Mesenchymal stem cell (in vitro differentiated cells and primary cell): ENCODE measurements at regions not wholly inside any gene's neighbourhood (a gene's known extent, or its start where the extent isn't known, plus 50 kb on each side); places are given as distances from the start of the nearest gene placed in this dataset.

ENCODE experiments used
- DNase-seq: peaks from one replicate; pipeline ENCODE4 v3.0.0-alpha.2; 2013
- H2AFZ ChIP-seq: one replicate; pipeline ENCODE4 v1.6.1; 2013; ENCODE audit warnings: low read depth, mild to moderate bottlenecking, control low read depth, inconsistent platforms, low read length, moderate library complexity
- H2AK5ac ChIP-seq: 2 replicates; pipeline ENCODE4 v1.6.1; 2013; ENCODE audit warnings: low read length, moderate library complexity, mild to moderate bottlenecking, inconsistent platforms; ENCODE audit not compliant: severe bottlenecking
- H2BK120ac ChIP-seq: one replicate; pipeline ENCODE4 v1.6.1; 2013; ENCODE audit warnings: low read depth, mild to moderate bottlenecking, inconsistent platforms, low read length, moderate library complexity
- H2BK12ac ChIP-seq, 2 experiments: one replicate each; pipeline ENCODE4 v1.6.1; 2013; ENCODE audit warnings: inconsistent platforms in 2 of 2, low read length in 2 of 2, mild to moderate bottlenecking in 2 of 2, moderate library complexity in 2 of 2, control low read depth in 1 of 2
- H2BK15ac ChIP-seq: one replicate; pipeline ENCODE4 v1.6.1; 2013; ENCODE audit warnings: mild to moderate bottlenecking, low read depth, inconsistent platforms; ENCODE audit not compliant: poor library complexity, severe bottlenecking
- H2BK5ac ChIP-seq: 2 replicates; pipeline ENCODE4 v1.6.1; 2013; ENCODE audit warnings: low read depth, mild to moderate bottlenecking, low read length, control low read depth, inconsistent platforms; ENCODE audit not compliant: poor library complexity, severe bottlenecking
- H3K14ac ChIP-seq, 2 experiments: one replicate each; pipeline ENCODE4 v1.6.1; 2013; ENCODE audit warnings: inconsistent platforms in 2 of 2, low read length in 2 of 2, control low read depth in 1 of 2, mild to moderate bottlenecking in 1 of 2, moderate library complexity in 1 of 2
- H3K18ac ChIP-seq, 2 experiments: one replicate each; pipeline ENCODE4 v1.6.1; 2013; ENCODE audit warnings: inconsistent platforms in 2 of 2, low read length in 2 of 2, control low read depth in 1 of 2, low read depth in 1 of 2, mild to moderate bottlenecking in 1 of 2
- H3K23ac ChIP-seq, 2 experiments: one replicate each; pipeline ENCODE4 v1.6.1; 2013; ENCODE audit warnings: inconsistent platforms in 2 of 2, low read length in 2 of 2, mild to moderate bottlenecking in 2 of 2, moderate library complexity in 2 of 2, control low read depth in 1 of 2
- H3K27ac ChIP-seq: 2 replicates; pipeline ENCODE4 v1.5.1; 2013; ENCODE audit warnings: mild to moderate bottlenecking, moderate library complexity, low read length, control low read depth, inconsistent platforms; ENCODE audit not compliant: poor library complexity, severe bottlenecking
- H3K27me3 ChIP-seq, 2 experiments: 2 replicates each; pipeline versions ENCODE4 v1.6.1 to v1.7.0; 2013; ENCODE audit warnings: low read length in 2 of 2, mild to moderate bottlenecking in 2 of 2, moderate library complexity in 2 of 2, control low read depth in 1 of 2, inconsistent platforms in 1 of 2; ENCODE audit not compliant: control insufficient read depth in 1 of 2, insufficient read depth in 1 of 2
- H3K36me3 ChIP-seq, 2 experiments: 2 replicates each; pipeline versions ENCODE4 v1.6.1 to v1.7.0; 2013; ENCODE audit warnings: low read length in 2 of 2, control low read depth in 1 of 2, inconsistent platforms in 1 of 2, low read depth in 1 of 2, mild to moderate bottlenecking in 1 of 2; ENCODE audit not compliant: insufficient read depth in 2 of 2, control insufficient read depth in 1 of 2
- H3K4ac ChIP-seq, 2 experiments: one replicate each; pipeline ENCODE4 v1.6.1; 2013; ENCODE audit warnings: inconsistent platforms in 2 of 2, low read length in 2 of 2, mild to moderate bottlenecking in 2 of 2, moderate library complexity in 2 of 2, control low read depth in 1 of 2, low read depth in 1 of 2
- H3K4me1 ChIP-seq: 2 replicates; pipeline ENCODE4 v1.6.1; 2013; ENCODE audit warnings: low read depth, low read length, control low read depth; ENCODE audit not compliant: control insufficient read depth, insufficient read depth
- H3K4me2 ChIP-seq: 2 replicates; pipeline ENCODE4 v1.6.1; 2013; ENCODE audit warnings: low read length, mild to moderate bottlenecking, inconsistent platforms; ENCODE audit not compliant: poor library complexity, severe bottlenecking
- H3K4me3 ChIP-seq, 2 experiments: 2 replicates each; pipeline versions ENCODE4 v1.5.1 to v1.7.0; 2013; ENCODE audit warnings: low read length in 2 of 2, mild to moderate bottlenecking in 2 of 2, control low read depth in 1 of 2, low read depth in 1 of 2; ENCODE audit not compliant: insufficient read depth in 1 of 2
- H3K79me1 ChIP-seq: replicated peaks from 2 replicates; pipeline ENCODE4 v1.6.1; 2013; ENCODE audit warnings: mild to moderate bottlenecking, control low read depth, low read length, inconsistent platforms; ENCODE audit not compliant: poor library complexity, severe bottlenecking
- H3K9ac ChIP-seq: 2 replicates; pipeline ENCODE4 v1.7.0; 2013; ENCODE audit warnings: mild to moderate bottlenecking, low read length, moderate library complexity
- H3K9me3 ChIP-seq: 2 replicates; pipeline ENCODE4 v1.7.0; 2013; ENCODE audit warnings: mild to moderate bottlenecking, low read length; ENCODE audit not compliant: control insufficient read depth
- H4K8ac ChIP-seq: one replicate; pipeline ENCODE4 v1.6.1; 2013; ENCODE audit warnings: inconsistent platforms, mild to moderate bottlenecking, low read length, moderate library complexity
- H4K91ac ChIP-seq: one replicate; pipeline ENCODE4 v1.6.1; 2013; ENCODE audit warnings: mild to moderate bottlenecking, low read length, inconsistent platforms
- WGBS: methylation state at CpG from one replicate; pipeline ENCODE4 v1.1.7; 2013; ENCODE audit warnings: mixed read lengths; 5-methylcytosine and 5-hydroxymethylcytosine counted together

DNA sequence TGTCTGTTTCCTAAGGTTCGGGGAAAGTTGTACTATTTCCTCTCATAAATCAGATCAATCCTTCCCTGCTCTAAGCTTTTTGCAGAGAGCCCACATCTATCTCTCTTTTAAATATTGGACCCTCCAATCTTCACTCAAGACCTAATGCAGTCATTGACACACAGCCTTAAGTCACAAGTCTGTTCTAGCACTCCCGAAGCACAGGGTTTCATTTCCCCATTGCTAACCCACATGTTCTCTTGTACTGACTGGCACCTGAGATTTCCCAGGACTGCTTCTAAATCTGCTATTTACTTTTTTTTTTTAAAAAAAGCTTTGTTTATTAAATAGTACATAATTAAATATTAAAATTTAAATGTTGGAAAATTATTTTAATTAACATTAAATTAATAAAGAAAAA lies 674.7 kb downstream of the TBC1D22A start:
- Histone ChIP-seq H2AK5ac (no peak overlapping the region), H3K36me3 (no peaks in the 10 kb centered on the region), H3K79me1 (no peaks in the 10 kb centered on the region), H3K9me3 (peaks cover 26% of the 10 kb centered on the region), H3K4me2 (no peak overlapping the region), H3K18ac (no peak overlapping the region), H2BK120ac (no peak overlapping the region), H4K91ac (no peak overlapping the region), H2BK12ac (no peak overlapping the region), H2AFZ (no peak overlapping the region), H3K4me1 (no peaks in the 10 kb centered on the region), H3K9ac (no peak overlapping the region), H3K23ac (no peak overlapping the region), H3K4ac (no peak overlapping the region), H3K14ac (no peak overlapping the region), H3K4me3 (no peak overlapping the region), H2BK15ac (no peak overlapping the region), H3K27me3 (no peaks in the 10 kb centered on the region), H2BK5ac (no peak overlapping the region), H3K27ac (no peak overlapping the region), H4K8ac (no peak overlapping the region)
- no peak for DNase-seq
- WGBS: 88% methylated on average over 2 of the region's 2 CpGs

DNA sequence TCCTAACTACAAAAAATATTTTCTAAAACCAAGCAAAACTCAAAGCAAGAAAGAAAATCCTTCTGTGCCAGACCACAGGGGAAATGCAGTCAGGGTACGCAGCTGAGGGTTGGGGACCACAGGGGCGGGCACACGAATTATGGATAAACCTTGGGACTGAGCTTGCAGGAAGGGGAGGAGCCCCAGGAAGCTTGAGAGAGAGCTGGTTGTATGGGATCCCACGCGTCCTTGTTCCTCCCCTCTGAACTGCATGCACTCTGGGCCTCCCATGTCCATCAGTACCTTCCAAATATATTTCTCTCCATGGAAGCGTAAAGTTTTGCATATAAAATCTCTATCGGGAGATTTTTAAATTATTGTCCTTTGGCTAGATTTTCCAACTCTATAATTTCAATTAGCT lies 673.4 kb downstream of the TBC1D22A start:
- no peaks in the 10 kb centered on the region for H3K27me3 ChIP-seq
- H4K8ac ChIP-seq: no peak overlapping the region
- H2BK15ac ChIP-seq: no peak overlapping the region
- H2AK5ac ChIP-seq: no peak overlapping the region
- H3K4me2 ChIP-seq: no peak overlapping the region
- no peak for DNase-seq
- no peaks in the 10 kb centered on the region for H3K79me1 ChIP-seq
- no peak overlapping the region for H3K4ac ChIP-seq
- no peak overlapping the region for H3K27ac ChIP-seq
- WGBS: 67% methylated on average over 5 of the region's 7 CpGs
- H2BK120ac ChIP-seq: no peak overlapping the region
- no peak overlapping the region for H3K9ac ChIP-seq
- H3K4me3 ChIP-seq: no peak overlapping the region
- no peaks in the 10 kb centered on the region for H3K4me1 ChIP-seq
- H4K91ac ChIP-seq: no peak overlapping the region
- no peak overlapping the region for H2AFZ ChIP-seq
- H3K14ac ChIP-seq: no peak overlapping the region
- H3K36me3 ChIP-seq: no peaks in the 10 kb centered on the region
- H3K9me3 ChIP-seq: peaks cover 22% of the 10 kb centered on the region
- H2BK12ac ChIP-seq: no peak overlapping the region
- no peak overlapping the region for H3K23ac ChIP-seq
- H2BK5ac ChIP-seq: no peak overlapping the region
- H3K18ac ChIP-seq: no peak overlapping the region

DNA sequence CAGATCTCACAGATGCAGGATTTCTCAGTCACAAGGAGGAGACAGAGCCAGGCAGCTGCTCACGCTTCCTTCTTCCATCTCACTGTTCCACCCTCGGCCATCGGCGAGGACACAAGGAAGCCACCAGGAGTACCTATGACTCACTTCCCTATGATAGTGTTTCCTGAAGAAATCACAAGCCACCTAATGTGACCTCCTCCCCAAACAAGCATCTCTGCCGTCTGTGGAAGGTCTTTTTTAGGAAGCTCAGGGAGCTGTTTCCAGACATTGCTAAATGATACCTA lies 672.7 kb downstream of the TBC1D22A start:
- H4K8ac ChIP-seq: no peak overlapping the region
- no peak overlapping the region for H3K18ac ChIP-seq
- H2BK15ac ChIP-seq: no peak overlapping the region
- no peak overlapping the region for H2AK5ac ChIP-seq
- H2BK5ac ChIP-seq: no peak overlapping the region
- no peak overlapping the region for H3K27ac ChIP-seq
- H3K4me3 ChIP-seq: no peak overlapping the region
- no peak for DNase-seq
- no peak overlapping the region for H3K9ac ChIP-seq
- peaks cover 27% of the 10 kb centered on the region for H3K9me3 ChIP-seq
- no peak overlapping the region for H3K14ac ChIP-seq
- H2AFZ ChIP-seq: no peak overlapping the region
- H4K91ac ChIP-seq: no peak overlapping the region
- no peaks in the 10 kb centered on the region for H3K79me1 ChIP-seq
- H3K4me1 ChIP-seq: no peaks in the 10 kb centered on the region
- no peak overlapping the region for H3K4ac ChIP-seq
- WGBS: 73% methylated on average over 5 of the region's 5 CpGs
- no peak overlapping the region for H2BK120ac ChIP-seq
- H3K23ac ChIP-seq: no peak overlapping the region
- H2BK12ac ChIP-seq: no peak overlapping the region
- no peak overlapping the region for H3K4me2 ChIP-seq
- no peaks in the 10 kb centered on the region for H3K36me3 ChIP-seq
- H3K27me3 ChIP-seq: no peaks in the 10 kb centered on the region

DNA sequence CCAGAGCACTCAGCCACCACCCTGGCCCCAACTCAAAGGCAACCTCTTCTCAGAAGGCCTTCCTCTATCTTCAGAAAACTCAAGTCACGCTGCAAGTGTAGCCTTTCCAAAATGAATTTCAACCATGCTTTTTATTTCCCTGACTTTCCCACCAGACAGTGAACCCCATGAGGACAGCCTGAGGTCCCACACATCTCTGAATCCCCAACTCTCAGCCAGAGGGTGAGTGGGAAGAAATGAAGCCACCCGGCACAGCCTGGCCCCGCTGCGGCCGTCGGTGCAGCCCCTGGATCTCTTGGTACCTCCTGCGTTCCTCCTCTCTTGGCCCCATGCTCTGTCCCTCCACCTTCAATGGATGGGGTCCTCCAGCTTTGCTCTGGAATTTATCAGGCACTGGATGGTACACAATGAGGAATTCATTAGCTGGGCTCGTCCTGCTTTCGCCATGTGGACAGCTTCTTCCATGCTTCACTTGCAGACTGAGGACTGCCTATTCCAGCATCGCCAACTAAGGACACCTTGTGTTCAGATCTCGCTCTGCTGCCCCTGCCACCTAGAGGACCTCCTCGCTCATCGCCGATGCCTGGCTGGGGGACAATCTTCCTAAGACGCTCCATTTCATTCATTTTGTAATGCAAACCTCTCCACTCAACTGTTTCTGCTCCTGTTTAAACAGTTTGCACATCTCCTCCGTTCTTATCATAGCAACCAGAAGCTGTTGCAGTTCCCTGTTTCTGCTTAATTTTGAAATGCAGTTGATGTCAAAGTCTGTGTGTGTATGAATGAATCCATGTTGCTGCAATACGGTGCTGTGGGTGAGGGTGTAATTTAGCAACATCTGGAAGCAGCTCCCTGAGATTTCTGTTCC lies 672.1 kb downstream of the TBC1D22A start:
- no peak for DNase-seq
- Histone ChIP-seq H2BK12ac (no peak overlapping the region), H3K36me3 (no peaks in the 10 kb centered on the region), H3K79me1 (no peaks in the 10 kb centered on the region), H4K8ac (no peak overlapping the region), H3K27me3 (no peaks in the 10 kb centered on the region), H3K4me3 (no peak overlapping the region), H3K14ac (no peak overlapping the region), H3K23ac (no peak overlapping the region), H2AK5ac (no peak overlapping the region), H2AFZ (no peak overlapping the region), H2BK15ac (no peak overlapping the region), H3K27ac (no peak overlapping the region), H3K4me2 (no peak overlapping the region), H2BK5ac (no peak overlapping the region), H3K9me3 (peaks cover 30% of the 10 kb centered on the region), H3K4me1 (no peaks in the 10 kb centered on the region), H3K9ac (no peak overlapping the region), H3K4ac (no peak overlapping the region), H4K91ac (no peak overlapping the region), H3K18ac (no peak overlapping the region), H2BK120ac (no peak overlapping the region)
- WGBS: 85% methylated on average over 17 of the region's 17 CpGs
